ENCODE measurements at regions not wholly inside any gene's neighbourhood (a gene's known extent, or its start where the extent isn't known, plus 50 kb on each side); places are given as distances from the start of the nearest gene placed in this dataset.

DNA sequence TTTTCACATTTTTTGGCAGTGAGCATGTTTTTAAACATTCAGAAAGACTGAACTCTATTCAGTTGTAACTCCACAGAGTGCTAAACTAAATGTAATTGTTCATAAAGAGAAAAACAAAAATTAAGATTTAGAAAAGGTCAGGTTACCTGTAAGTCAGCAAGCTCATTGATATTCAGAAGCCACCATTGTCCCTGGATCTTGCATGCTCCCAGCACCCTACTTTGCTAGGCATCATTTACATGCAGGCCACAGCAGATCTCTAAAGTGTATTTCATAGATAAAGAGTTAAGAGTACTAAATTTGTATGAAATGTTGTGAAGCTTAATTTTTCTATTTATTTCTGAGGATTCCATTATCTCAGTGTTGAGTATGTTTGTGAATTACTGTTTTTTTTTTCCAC is 64.8 kb upstream of the CDH19 start:
- Histone ChIP-seq H3K4me2 (ENCODE audit: low read length) (no peak overlapping the region), H3K9me3 (ENCODE audit: control insufficient read depth in 1 of 2, insufficient read depth in 1 of 2, low read depth in 1 of 2, low read length in 2 of 2) (peaks cover 0 to 14% of the 10 kb centered on the region in 2 experiments; a peak in 2 of 4 replicates), H3K9me2 (ENCODE audit: insufficient read depth) (no peaks in the 10 kb centered on the region), H2AFZ (ENCODE audit: low read depth, low read length, poor library complexity, severe bottlenecking) (no peak overlapping the region), H4K20me1 (ENCODE audit: insufficient read depth) (no peaks in the 10 kb centered on the region), H3K4me1 (ENCODE audit: control insufficient read depth in 1 of 2, insufficient read depth in 2 of 2, low read length in 2 of 2) (no peaks in the 10 kb centered on the region), H3K4me3 (replicated peaks in 1 of 2; ENCODE audit: low read depth in 1 of 2, low read length in 2 of 2) (no peak overlapping the region), H3K27ac (ENCODE audit: low read depth, low read length) (no peak overlapping the region), H3K36me3 (ENCODE audit: control insufficient read depth in 1 of 2, insufficient read depth in 2 of 2, low read length in 2 of 2) (no peaks in the 10 kb centered on the region), H3K9ac (ENCODE audit: low read length) (no peak overlapping the region), H3K79me2 (ENCODE audit: insufficient read depth, low read length) (no peaks in the 10 kb centered on the region), H3K27me3 (ENCODE audit: insufficient read depth, low read length) (no peaks in the 10 kb centered on the region)
- no TSS peak for BruUV-seq (replicated peaks)
- TF ChIP-seq ZNF274 (IDR thresholded peaks at IDR 0.05; ENCODE audit: low read depth, low read length) (no peak), POLR2AphosphoS5 (IDR thresholded peaks at IDR 0.05; ENCODE audit: low read depth, low read length) (no peak), YY1 (IDR thresholded peaks at IDR 0.05; ENCODE audit: extremely low read depth, insufficient replicate concordance, low read depth, low read length) (no peak), ZFX (IDR thresholded peaks at IDR 0.05) (no peak), EZH2 (IDR thresholded peaks at IDR 0.05) (no peak), EZH2phosphoT487 (IDR thresholded peaks at IDR 0.05; ENCODE audit: borderline replicate concordance) (no peak), EGR1 (IDR thresholded peaks at IDR 0.05; ENCODE audit: low read depth) (no peak), TCF7L2 (IDR thresholded peaks at IDR 0.05; ENCODE audit: borderline replicate concordance, extremely low read depth, insufficient read depth, insufficient read length) (no peak), SP1 (IDR thresholded peaks at IDR 0.05; ENCODE audit: low read depth) (no peak), FOSL1 (IDR thresholded peaks at IDR 0.05; ENCODE audit: low read depth) (no peak), CEBPB (IDR thresholded peaks at IDR 0.05; ENCODE audit: low read depth) (no peak), SIN3A (IDR thresholded peaks at IDR 0.05; ENCODE audit: low read depth) (no peak), CBX3 (IDR thresholded peaks at IDR 0.05; ENCODE audit: low read depth) (no peak), SRF (IDR thresholded peaks at IDR 0.05; ENCODE audit: low read depth) (no peak), POLR2A (IDR thresholded peaks at IDR 0.05; ENCODE audit: borderline replicate concordance, extremely low read depth, insufficient read depth, insufficient read length) (no peak), JUND (IDR thresholded peaks at IDR 0.05) (no peak), RAD21 (IDR thresholded peaks at IDR 0.05; ENCODE audit: low read depth) (no peak)
- TF ChIP-seq, protein P1, sequence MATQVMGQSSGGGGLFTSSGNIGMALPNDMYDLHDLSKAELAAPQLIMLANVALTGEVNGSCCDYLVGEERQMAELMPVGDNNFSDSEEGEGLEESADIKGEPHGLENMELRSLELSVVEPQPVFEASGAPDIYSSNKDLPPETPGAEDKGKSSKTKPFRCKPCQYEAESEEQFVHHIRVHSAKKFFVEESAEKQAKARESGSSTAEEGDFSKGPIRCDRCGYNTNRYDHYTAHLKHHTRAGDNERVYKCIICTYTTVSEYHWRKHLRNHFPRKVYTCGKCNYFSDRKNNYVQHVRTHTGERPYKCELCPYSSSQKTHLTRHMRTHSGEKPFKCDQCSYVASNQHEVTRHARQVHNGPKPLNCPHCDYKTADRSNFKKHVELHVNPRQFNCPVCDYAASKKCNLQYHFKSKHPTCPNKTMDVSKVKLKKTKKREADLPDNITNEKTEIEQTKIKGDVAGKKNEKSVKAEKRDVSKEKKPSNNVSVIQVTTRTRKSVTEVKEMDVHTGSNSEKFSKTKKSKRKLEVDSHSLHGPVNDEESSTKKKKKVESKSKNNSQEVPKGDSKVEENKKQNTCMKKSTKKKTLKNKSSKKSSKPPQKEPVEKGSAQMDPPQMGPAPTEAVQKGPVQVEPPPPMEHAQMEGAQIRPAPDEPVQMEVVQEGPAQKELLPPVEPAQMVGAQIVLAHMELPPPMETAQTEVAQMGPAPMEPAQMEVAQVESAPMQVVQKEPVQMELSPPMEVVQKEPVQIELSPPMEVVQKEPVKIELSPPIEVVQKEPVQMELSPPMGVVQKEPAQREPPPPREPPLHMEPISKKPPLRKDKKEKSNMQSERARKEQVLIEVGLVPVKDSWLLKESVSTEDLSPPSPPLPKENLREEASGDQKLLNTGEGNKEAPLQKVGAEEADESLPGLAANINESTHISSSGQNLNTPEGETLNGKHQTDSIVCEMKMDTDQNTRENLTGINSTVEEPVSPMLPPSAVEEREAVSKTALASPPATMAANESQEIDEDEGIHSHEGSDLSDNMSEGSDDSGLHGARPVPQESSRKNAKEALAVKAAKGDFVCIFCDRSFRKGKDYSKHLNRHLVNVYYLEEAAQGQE (IDR thresholded peaks at IDR 0.05; ENCODE audit: low read depth) = no peak
- TF ChIP-seq, protein P2, sequence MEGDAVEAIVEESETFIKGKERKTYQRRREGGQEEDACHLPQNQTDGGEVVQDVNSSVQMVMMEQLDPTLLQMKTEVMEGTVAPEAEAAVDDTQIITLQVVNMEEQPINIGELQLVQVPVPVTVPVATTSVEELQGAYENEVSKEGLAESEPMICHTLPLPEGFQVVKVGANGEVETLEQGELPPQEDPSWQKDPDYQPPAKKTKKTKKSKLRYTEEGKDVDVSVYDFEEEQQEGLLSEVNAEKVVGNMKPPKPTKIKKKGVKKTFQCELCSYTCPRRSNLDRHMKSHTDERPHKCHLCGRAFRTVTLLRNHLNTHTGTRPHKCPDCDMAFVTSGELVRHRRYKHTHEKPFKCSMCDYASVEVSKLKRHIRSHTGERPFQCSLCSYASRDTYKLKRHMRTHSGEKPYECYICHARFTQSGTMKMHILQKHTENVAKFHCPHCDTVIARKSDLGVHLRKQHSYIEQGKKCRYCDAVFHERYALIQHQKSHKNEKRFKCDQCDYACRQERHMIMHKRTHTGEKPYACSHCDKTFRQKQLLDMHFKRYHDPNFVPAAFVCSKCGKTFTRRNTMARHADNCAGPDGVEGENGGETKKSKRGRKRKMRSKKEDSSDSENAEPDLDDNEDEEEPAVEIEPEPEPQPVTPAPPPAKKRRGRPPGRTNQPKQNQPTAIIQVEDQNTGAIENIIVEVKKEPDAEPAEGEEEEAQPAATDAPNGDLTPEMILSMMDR (IDR thresholded peaks at IDR 0.05 in 2 of 3, conservative IDR thresholded peaks at IDR 0.05 in 1 of 3; ENCODE audit: borderline replicate concordance in 1 of 3, insufficient read depth in 1 of 3, low read depth in 2 of 3, low read length in 2 of 3) = no peak
- TF ChIP-seq, protein P3, sequence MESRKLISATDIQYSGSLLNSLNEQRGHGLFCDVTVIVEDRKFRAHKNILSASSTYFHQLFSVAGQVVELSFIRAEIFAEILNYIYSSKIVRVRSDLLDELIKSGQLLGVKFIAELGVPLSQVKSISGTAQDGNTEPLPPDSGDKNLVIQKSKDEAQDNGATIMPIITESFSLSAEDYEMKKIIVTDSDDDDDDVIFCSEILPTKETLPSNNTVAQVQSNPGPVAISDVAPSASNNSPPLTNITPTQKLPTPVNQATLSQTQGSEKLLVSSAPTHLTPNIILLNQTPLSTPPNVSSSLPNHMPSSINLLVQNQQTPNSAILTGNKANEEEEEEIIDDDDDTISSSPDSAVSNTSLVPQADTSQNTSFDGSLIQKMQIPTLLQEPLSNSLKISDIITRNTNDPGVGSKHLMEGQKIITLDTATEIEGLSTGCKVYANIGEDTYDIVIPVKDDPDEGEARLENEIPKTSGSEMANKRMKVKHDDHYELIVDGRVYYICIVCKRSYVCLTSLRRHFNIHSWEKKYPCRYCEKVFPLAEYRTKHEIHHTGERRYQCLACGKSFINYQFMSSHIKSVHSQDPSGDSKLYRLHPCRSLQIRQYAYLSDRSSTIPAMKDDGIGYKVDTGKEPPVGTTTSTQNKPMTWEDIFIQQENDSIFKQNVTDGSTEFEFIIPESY (IDR thresholded peaks at IDR 0.05; ENCODE audit: extremely low read depth, insufficient replicate concordance, low read length) = no peak
- DNase-seq (ENCODE audit: low read depth, low spot score) (no peak), ATAC-seq (no peak)
- ChIA-PET RAD21 (ENCODE audit: low non-redundant PET in 1 of 2, low total read pairs in 2 of 2, uncharacterized antibody in 2 of 2, unreplicated experiment in 2 of 2) (no interaction called here), CTCF (no interaction called here), POLR2A (no interaction called here)
- intact Hi-C loops (cut with micrococcal nuclease) = no loop called here

Measured in HCT116 (cell line).